ENCODE measurements at regions not wholly inside any gene's neighbourhood (a gene's known extent, or its start where the extent isn't known, plus 50 kb on each side); places are given as distances from the start of the nearest gene placed in this dataset.
"Not testable (repeated sequence)": the region's sequence is repeated elsewhere in the genome, so short reads cannot be mapped to it uniquely, and the experiment has no call there.

DNA sequence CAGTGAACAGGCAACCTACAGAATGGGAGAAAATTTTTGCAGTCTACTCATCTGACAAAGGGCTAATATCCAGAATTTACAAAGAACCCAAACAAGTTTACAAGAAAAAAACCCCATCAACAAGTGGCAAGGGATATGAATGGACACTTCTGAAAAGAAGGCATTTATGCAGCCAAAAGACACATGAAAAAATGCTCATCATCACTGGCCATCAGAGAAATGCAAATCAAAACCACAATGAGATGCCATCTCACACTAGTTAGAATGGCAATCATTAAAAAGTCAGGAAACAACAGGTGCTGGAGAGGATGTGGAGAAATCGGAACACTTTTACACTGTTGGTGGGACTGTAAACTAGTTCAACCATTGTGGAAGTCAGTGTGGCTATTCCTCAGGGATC, 80.3 kb downstream of the ZNF474 start:
- not testable (repeated sequence) for DNase-seq (ENCODE audit: low read depth); H3K4me3 ChIP-seq (ENCODE audit: low read depth, low read length)

DNA sequence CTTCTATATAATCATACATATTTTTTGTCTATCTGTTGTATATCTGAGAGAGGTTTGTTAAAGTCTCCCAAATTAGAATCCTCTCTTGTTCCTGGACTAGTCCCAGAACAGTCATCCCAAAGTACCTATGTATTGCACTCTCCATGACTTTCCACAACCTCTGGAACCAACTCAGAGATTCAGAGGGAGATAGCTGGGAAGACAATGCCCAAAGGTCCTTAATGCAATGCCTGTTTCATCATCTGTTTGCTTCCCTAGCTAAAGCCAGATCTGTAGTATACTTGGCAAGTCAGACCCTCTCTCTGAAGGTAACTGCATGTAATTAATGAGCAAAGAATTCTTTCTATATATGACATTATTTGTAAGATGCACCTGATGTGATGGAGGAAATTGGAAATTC, 89.4 kb downstream of the ZNF474 start:
- DNase-seq (ENCODE audit: low read depth) = no peak
- no peak overlapping the region for H3K4me3 ChIP-seq (ENCODE audit: low read depth, low read length)

DNA sequence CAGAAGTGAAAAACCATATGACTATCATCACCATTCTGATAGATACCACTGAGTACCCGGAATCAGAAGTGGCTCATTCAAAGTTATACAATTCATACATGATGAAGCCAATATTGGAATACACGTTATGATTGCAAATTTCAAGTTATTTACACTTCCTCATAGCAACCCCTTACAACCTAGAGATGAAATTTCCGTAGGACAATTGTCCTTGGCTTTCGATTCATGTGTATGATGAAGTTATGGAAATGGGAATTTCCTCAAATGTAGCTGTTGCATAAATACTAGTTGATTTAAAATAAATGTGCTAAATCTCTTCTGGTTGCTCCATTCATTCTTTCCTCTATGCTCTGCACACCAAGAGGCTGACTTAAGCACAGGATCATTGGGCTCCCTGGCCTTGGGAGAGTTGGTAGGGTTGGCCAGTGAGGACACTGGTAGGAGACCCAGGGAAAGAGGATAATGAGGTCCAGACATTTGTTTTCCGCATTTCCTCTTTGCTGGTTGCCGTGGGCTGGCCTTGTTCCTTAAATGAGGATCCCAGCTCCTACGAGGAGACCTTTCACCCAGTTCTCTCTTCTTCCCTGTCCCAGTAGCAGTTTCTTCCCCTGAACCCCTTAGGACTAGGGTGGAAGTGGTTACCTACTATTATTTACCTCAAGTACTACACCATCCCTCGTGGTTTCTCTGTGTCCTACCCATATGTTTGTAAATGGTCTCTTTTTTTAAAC, 90.3 kb downstream of the ZNF474 start:
- DNase-seq (ENCODE audit: low read depth) = no peak
- H3K4me3 ChIP-seq (ENCODE audit: low read depth, low read length) = no peak overlapping the region

DNA sequence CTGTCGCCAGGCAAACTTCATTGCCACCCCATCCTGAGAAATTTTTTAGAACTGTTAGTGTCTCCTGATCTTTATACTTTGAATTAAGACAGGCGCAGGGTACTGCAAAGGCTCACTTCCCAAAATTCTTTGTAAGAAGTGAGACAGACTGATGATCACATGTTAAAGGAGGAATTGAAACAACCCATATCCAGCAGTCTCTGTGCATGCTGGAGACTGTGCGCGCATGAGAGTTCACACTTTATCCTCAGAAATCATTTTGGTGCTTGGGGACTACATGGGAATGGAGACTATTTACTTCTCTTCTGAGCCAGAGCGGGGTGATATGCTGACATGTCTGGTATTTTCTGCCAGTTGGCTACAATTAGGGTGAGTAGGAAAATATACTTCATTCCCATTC, 91.2 kb downstream of the ZNF474 start:
- DNase-seq (ENCODE audit: low read depth) = no peak
- no peak overlapping the region for H3K4me3 ChIP-seq (ENCODE audit: low read depth, low read length)

DNA sequence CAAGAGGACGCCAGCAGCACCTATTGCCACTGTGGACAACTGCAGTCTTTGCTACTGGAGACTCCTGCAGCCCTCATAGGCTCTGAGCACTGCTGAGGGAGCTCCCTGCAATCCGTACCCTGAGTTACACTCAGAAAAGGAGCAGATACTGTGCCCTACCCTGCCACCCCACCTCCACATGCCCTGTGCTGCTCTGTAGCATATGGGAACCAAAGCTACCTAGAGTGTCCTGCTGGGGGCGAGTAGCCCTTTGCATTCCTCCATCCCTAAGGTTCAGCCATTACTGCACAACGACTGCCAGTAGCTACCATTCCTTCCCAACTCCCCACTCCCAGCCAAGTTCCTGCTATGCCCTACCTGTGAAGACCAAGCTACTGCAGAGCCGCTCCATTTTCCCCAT, 90.2 kb upstream of the SNCAIP start:
- DNase-seq (ENCODE audit: low read depth) = no peak
- H3K4me3 ChIP-seq (ENCODE audit: low read depth, low read length) = no peak overlapping the region

DNA sequence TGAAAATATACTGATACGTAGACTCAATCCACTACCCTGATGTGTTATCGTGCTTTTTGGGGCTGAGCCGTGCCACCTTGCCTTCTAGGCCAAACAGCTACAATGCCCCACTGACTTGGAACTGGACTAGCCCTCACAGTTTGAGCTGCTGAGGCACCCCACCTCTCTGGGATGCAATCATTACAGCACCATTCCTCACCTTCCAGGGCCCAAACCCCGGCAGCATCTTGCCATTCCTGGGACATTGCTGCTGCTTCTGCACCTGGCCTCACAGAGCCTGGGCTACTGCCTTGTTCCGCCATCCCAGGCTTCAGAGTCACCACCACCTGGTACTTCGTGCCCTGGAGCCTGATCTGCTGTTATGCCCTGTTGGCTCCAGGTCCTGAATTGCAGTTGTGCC, 89.5 kb upstream of the SNCAIP start:
- no peak overlapping the region for H3K4me3 ChIP-seq (ENCODE audit: low read depth, low read length)
- no peak for DNase-seq (ENCODE audit: low read depth)

DNA sequence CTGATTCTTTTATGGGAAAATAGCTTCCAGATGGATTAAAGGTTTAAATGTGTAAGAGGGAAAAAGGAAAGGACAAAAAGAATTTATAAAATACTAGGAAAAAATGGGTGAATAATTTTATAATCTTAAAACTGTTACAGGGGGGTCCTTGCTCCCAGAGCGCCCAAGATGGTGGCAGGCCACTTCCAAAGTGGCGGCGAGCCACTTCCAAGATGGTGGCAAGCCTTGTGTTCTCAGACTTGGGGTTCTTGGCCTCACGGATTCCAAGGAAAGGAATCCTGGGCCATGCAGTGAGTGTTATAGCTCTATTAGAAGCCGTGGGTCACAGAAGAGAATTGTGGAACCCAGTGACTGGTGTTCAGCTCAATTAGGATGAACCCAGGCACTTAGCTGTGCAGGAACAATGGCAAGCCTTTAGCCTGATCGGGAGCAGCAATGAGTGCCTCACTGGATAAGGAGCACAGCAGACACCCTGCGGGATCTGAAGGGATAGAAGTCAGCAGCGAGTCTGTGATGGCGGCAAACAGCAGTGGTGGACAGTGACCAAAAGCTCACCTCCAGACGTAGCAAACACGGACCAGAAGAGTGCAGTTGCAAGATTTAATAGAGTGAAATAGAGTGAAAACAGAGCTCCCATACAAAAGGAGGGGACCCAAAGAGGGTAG, 83.2 kb upstream of the SNCAIP start:
- no peak overlapping the region for H3K4me3 ChIP-seq (ENCODE audit: low read depth, low read length)
- DNase-seq (ENCODE audit: low read depth) = no peak

DNA sequence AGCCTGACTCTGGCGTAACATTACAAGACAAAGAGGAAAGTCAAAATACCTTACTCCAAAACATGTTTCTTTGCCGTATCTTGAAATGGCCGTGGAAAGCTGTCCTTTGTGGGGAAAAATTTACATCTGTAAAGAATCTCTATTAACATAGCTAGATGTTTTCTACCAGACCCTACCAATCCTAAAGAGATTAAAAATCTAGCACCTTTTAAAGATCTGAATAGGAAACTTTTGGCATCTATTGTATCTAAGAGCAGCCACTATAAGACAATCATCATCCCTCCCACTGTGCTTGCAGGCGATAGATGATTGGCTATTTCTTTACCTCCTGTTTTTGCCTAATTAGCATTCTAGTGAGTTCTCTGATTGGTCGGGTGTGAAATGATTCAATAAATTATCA, 82.5 kb upstream of the SNCAIP start:
- no peak overlapping the region for H3K4me3 ChIP-seq (ENCODE audit: low read depth, low read length)
- DNase-seq (ENCODE audit: low read depth) = no peak

DNA sequence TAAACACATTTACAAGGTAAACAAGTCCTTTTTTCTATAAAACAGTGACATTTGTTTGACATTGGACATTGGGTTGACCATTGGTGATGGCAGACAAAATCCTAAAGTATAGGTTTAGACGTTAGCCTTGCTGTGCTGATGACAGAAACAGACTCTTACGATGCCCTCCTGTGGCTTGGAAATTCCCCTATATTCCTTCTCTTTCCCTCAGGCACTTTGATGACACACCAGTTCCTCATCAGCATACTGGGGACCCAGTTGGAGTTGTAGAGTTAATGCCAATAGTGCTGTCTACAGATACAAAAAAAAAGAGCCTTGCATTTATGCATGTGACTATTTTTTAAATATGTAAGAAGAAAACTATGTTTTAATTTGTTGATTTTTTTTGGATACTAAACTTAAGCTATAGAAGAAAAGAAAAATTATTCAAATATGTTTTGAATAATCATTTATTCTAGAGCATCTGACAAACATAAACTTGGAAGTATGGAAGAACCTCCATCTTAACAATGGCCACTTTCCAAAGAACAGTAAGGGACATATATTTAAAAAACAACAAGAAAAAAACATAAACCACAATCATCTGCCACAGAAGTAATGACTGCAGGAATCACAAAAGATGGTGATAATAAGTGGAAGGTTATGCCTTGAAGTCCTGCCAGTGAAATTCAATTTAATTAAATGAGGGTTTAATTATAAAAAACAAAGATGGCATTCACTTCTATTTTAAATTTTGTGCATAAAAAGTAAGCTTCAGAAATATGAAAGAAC, 75.6 kb upstream of the SNCAIP start:
- H3K4me3 ChIP-seq (ENCODE audit: low read depth, low read length) = no peak overlapping the region
- no peak for DNase-seq (ENCODE audit: low read depth)

DNA sequence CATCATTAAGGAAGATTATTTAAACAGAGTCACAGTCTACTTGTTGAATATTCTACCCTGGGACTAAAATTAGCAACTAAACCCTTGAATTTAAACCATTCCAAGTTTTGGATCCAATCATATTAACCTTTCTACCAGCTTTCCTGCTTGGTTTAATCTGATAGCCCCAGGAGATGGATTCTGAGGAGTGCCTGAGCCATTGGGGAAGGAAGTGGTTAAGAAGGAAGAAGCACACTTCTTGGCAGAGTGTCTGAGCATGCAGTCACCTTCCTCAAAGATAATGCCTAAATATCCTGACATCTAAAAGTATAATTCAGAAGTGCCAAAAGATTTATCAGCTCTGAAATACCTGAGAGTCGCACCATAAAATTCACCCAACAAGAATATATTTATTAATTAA, 74.1 kb upstream of the SNCAIP start:
- no peak for DNase-seq (ENCODE audit: low read depth)
- no peak overlapping the region for H3K4me3 ChIP-seq (ENCODE audit: low read depth, low read length)

DNA sequence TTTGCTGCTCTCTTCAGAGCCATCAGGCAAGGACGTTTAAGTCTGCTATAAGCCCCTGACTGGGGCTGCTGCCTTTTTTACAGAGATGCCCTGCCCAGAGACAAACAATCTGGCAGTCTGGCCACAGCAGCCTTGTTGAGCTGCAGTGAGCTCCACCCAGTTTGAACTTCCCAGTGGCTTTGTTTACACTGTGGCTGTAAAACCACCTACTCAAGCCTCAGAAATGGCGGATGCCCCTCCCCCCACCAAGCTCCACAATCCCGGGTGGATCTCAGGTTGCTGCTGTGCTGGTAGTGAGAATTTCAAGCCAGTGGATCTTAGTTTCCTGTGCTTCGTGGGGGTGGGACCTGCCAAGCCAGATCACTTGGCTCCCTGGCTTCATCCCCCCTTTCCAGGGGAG, 59.7 kb upstream of the SNCAIP start:
- no peak overlapping the region for H3K4me3 ChIP-seq (ENCODE audit: low read depth, low read length)
- DNase-seq (ENCODE audit: low read depth) = no peak

DNA sequence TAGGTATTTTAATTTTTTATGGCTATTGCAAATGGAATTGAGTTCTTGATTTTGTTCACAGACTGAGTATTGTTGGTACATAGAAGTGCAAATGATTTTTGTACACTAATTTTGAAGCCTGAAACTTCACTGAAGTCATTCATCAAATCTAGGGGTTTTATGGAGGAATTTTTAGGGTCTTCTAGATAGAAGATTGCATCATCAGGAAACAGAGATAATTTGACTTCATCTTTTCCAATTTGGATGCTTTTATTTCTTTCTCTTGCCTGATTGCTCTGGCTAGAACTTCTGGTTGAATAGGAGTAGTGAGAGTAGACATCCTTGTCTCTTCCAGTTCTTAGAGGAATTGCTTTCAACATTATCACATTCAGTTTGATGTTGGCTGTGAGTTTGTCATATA, 58.2 kb upstream of the SNCAIP start:
- no peak for DNase-seq (ENCODE audit: low read depth)
- no peak overlapping the region for H3K4me3 ChIP-seq (ENCODE audit: low read depth, low read length)

DNA sequence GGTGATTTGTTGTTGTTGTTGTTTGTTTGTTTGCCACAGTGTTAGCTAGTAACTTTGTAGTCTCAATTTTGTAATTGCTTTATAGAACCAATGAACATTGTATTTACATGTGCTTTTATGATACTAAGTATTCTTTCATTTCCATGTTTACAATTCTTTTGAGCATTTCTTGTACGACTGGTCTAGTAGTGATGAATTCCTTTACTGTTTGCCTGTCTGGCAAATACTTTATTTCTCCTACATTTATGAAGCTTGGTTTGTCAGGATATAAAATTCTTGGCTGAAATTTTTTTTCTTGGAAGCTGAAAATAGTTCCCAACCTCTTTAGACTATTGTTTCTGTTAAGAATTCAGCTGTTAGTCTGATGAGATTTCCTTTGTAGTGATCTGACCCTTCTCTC, 55.6 kb upstream of the SNCAIP start:
- DNase-seq (ENCODE audit: low read depth) = no peak
- H3K4me3 ChIP-seq (ENCODE audit: low read depth, low read length) = no peak overlapping the region

DNA sequence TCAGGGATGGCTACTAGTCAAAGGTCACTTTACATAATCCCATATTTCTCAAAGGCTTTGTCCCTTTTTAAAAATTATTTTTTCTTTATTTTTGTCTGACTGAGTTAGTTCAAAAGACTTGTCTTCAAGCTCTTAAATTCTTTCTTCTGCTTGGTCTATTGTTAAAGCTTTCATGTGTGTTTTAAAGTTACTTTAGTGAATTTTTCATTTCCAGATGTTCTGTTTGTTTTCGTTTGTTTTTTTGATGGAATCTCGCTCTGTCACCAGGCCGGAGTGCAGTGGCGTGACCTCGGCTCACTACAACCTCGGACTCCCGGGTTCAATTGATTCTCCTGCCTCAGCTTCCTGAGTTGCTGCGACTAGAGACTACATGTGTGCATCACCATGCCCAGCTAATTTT, 55.0 kb upstream of the SNCAIP start:
- DNase-seq (ENCODE audit: low read depth) = no peak
- H3K4me3 ChIP-seq (ENCODE audit: low read depth, low read length) = no peak overlapping the region

DNA sequence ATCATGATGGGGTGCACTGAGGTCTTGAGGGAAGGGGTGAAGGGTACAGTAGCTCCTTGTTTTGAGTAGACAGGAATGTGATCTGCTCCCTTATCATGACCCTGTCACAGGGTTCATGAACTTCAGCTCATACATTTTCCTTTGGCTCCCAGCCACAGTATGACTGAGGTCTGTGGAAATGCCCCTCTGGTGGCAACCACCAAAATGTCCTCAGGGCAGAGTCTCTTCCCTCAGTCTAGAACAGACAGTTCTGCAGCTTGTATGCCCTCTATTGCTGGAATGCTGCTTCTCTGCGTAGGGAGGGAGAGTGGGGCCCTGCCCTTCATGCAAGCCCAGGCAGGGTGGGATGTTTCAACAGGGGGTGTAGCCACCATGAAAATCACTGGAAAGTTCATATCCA, 53.8 kb upstream of the SNCAIP start:
- DNase-seq (ENCODE audit: low read depth) = no peak
- H3K4me3 ChIP-seq (ENCODE audit: low read depth, low read length) = no peak overlapping the region

DNA sequence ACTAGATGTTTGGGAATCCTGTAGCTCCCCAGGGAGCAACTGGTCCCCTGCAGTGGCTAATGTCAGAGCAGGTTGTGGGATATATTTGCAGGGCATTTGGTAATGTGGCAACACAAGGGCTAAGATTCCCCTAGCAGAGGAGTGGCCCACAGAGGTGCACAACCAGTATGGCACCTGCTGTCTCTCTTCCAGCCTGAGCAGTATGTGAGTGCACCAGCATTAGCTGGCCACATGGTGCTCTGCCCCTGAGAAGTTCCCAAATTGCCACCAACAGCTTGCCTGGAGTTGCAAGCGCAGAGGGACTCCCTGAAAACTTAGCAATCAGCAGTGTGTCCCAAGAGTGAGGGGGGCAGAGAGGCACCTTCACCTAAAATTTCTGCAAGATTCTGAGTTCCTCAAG, 53.2 kb upstream of the SNCAIP start:
- no peak for DNase-seq (ENCODE audit: low read depth)
- H3K4me3 ChIP-seq (ENCODE audit: low read depth, low read length) = no peak overlapping the region

DNA sequence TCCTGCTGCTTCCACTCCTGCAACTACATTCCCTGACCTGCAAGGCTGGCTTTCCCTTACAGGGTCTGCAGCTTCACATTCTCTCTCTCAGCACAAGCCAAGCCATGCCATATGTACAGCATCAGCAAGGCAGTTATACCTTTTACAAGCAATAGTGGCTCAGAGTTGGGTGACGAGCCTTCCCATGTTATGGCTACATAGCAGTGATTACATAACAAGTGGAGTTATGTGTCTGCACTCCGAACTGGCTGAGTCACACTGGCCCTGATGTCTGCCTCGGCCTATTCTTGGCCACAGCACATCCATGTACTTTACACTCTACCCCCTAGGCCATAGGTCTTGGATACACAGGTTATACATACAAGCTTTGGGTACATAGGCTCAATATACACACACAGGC, 52.0 kb upstream of the SNCAIP start:
- no peak overlapping the region for H3K4me3 ChIP-seq (ENCODE audit: low read depth, low read length)
- DNase-seq (ENCODE audit: low read depth) = peak; percentile 43

DNA sequence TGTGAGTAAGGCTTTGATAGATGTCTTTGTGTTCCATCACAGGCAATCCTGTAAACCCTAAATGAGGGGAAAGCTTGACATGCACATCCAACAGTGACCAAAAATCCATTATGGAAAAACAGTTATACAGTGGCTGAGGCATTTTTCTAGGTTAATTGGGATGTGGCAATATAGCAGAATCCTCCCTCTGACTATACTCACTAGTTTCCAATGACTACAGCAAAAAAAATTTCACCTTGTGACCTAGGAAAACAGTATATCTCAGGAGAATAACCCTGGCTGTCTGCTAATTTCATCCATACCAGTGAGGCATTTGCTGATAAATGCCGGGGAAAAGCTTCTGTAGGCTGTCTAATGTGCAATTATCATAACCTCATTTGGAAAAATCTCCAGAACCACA, 49.9 kb upstream of the SNCAIP start:
- DNase-seq (ENCODE audit: low read depth) = peak; percentile 48
- H3K4me3 ChIP-seq (ENCODE audit: low read depth, low read length) = no peak overlapping the region

Data from skeletal muscle cell (primary cell).